ENCODE measurements at regions not wholly inside any gene's neighbourhood (a gene's known extent, or its start where the extent isn't known, plus 50 kb on each side); places are given as distances from the start of the nearest gene placed in this dataset.

GRCh38 chr15:96414875-96415274, 84.4 kb downstream of the NR2F2 start:
- no peak for TF ChIP-seq CTCF (conservative IDR thresholded peaks at IDR 0.05 in 1 of 2, IDR thresholded peaks at IDR 0.05 in 1 of 2; ENCODE audit: low read depth in 1 of 2, low read length in 2 of 2)
- TF ChIP-seq EZH2 (IDR thresholded peaks at IDR 0.05; ENCODE audit: low read length, missing control alignments), result no peak

All from fibroblast of lung (primary cell).